Kidney (tissue), 13 donors: ENCODE measurements at regions not wholly inside any gene's neighbourhood (a gene's known extent, or its start where the extent isn't known, plus 50 kb on each side); places are given as distances from the start of the nearest gene placed in this dataset.

ENCODE experiments used
- DNase-seq, 5 donors: peaks; one replicate each; pipeline ENCODE4 v3.0.0-alpha.2; 2013 to 2020
- FAIRE-seq: peaks from 2 replicates; lab custom pipeline; 2012; peaks lifted over from hg19 to GRCh38; lab: Jason Lieb, UNC
- H3K27ac ChIP-seq, 2 donors: one replicate each; pipeline ENCODE4 v1.7.0; 2013; ENCODE audit warnings: low read depth in 2 of 2, low read length in 2 of 2, inconsistent platforms in 1 of 2
- H3K27me3 ChIP-seq: one replicate; pipeline ENCODE4 v1.7.1; 2013; ENCODE audit warnings: low read length, inconsistent platforms; ENCODE audit not compliant: control insufficient read depth, insufficient read depth
- H3K36me3 ChIP-seq, 3 donors: one replicate each; pipeline versions ENCODE4 v1.7.0 to v1.7.1; 2013; ENCODE audit warnings: low read length in 3 of 3, control low read depth in 1 of 3, inconsistent platforms in 1 of 3; ENCODE audit not compliant: insufficient read depth in 3 of 3, control insufficient read depth in 2 of 3
- H3K4me1 ChIP-seq, 3 donors: one replicate each; pipeline versions ENCODE4 v1.7.0 to v1.7.1; 2013; ENCODE audit warnings: low read length in 3 of 3, inconsistent platforms in 1 of 3, low read depth in 1 of 3; ENCODE audit not compliant: control insufficient read depth in 2 of 3, insufficient read depth in 2 of 3
- H3K4me3 ChIP-seq, 3 donors: one replicate each; pipeline versions ENCODE4 v1.7.0 to v1.8.1; 2013; ENCODE audit warnings: low read length in 3 of 3, control low read depth in 1 of 3, inconsistent platforms in 1 of 3
- H3K9ac ChIP-seq, 3 donors: one replicate each; pipeline versions ENCODE4 v1.7.0 to v1.7.1; 2013; ENCODE audit warnings: low read length in 3 of 3, control low read depth in 1 of 3, inconsistent platforms in 1 of 3
- H3K9me3 ChIP-seq, 3 donors: one replicate each; pipeline versions ENCODE4 v1.7.0 to v1.7.1; 2013; ENCODE audit warnings: low read length in 3 of 3, control low read depth in 1 of 3, inconsistent platforms in 1 of 3; ENCODE audit not compliant: control insufficient read depth in 2 of 3, insufficient read depth in 1 of 3
- intact Hi-C: fragments of 100-400 bp; cut with DNase I; formaldehyde crosslinking; loops from one replicate; pipeline ENCODE4 v1.11.1; 2022
- TF ChIP-seq, protein P1 (sequence below): IDR thresholded peaks from 3 replicates; pipeline ENCODE4 v1.5.1; 2012; ENCODE audit warnings: mild to moderate bottlenecking, moderate library complexity, borderline replicate concordance; ENCODE audit not compliant: insufficient read depth; ENCODE audit errors: extremely low read depth
- donor health status: control.
- donor health status: control.
- donor health status: control.
- donor health status: control.
- donor health status: control.
- donor health status: DM: yes; HTN: yes; CAD: no.
- donor health status: Normal renal cell carcinoma (clear cell type).

DNA sequence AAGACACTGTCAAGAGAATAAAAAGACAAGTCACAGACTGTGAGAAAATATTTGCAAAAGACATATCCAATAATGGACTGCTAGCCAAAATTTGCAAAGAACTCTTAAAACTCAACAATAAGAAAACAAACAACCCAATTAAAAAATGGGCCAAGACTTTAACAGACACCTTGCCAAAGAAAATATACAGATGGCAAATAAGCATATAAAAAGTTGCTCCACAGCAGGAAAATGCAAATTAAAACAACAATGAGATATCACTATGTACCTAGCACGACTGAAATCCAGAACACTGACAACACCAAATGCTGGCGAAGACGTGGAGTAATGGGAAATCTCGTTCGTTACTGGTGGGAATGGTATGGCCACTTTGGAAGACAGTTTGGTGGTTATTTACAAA, 228.9 kb downstream of the TTC8 start:
- H3K9ac ChIP-seq, result no peak overlapping the region
- H3K27ac ChIP-seq, result no peak overlapping the region
- H3K4me3 ChIP-seq, result no peak overlapping the region
- H3K4me1 ChIP-seq, result no peaks in the 10 kb centered on the region
- H3K36me3 ChIP-seq, result no peaks in the 10 kb centered on the region
- H3K9me3 ChIP-seq, result no peaks in the 10 kb centered on the region
- no peaks in the 10 kb centered on the region for H3K27me3 ChIP-seq
- no peak for DNase-seq
- TF ChIP-seq, protein P1, sequence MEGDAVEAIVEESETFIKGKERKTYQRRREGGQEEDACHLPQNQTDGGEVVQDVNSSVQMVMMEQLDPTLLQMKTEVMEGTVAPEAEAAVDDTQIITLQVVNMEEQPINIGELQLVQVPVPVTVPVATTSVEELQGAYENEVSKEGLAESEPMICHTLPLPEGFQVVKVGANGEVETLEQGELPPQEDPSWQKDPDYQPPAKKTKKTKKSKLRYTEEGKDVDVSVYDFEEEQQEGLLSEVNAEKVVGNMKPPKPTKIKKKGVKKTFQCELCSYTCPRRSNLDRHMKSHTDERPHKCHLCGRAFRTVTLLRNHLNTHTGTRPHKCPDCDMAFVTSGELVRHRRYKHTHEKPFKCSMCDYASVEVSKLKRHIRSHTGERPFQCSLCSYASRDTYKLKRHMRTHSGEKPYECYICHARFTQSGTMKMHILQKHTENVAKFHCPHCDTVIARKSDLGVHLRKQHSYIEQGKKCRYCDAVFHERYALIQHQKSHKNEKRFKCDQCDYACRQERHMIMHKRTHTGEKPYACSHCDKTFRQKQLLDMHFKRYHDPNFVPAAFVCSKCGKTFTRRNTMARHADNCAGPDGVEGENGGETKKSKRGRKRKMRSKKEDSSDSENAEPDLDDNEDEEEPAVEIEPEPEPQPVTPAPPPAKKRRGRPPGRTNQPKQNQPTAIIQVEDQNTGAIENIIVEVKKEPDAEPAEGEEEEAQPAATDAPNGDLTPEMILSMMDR, result no peak
- intact Hi-C loops, result no loop called here
- no peak for FAIRE-seq

DNA sequence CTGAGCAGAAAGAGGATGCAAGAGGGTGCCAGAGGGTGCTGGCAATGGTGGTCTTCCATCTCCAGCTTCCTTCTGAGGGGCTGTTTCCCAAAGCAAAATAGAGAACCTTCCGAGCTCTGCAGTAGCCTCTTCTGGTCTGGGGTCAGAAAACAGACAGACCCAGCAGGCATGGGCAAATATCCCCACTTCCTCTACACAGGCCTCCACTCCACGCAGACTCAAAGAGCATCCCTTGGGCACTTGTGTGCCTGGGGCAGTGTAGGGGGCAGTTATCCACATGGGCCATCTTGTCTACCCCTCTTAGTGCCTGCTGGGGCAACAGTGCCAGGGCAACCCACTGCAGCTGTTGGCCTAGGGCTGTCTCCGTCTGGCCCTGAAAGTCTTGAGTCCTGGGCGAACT, 231.9 kb downstream of the TTC8 start:
- Histone ChIP-seq H3K9ac (no peak overlapping the region), H3K4me1 (no peaks in the 10 kb centered on the region), H3K36me3 (no peaks in the 10 kb centered on the region), H3K27ac (no peak overlapping the region), H3K27me3 (no peaks in the 10 kb centered on the region), H3K4me3 (no peak overlapping the region), H3K9me3 (no peaks in the 10 kb centered on the region)
- intact Hi-C loops, result no loop called here
- FAIRE-seq, result no peak
- TF ChIP-seq, protein P1, result no peak
- DNase-seq, result no peak

GRCh38 chr14:89058697-89059096, 234.2 kb downstream of the TTC8 start:
- no peak overlapping the region for H3K9ac ChIP-seq
- H3K27me3 ChIP-seq, result no peaks in the 10 kb centered on the region
- H3K36me3 ChIP-seq, result no peaks in the 10 kb centered on the region
- H3K4me1 ChIP-seq, result no peaks in the 10 kb centered on the region
- intact Hi-C loops, result no loop called here
- no peak overlapping the region for H3K4me3 ChIP-seq
- no peak overlapping the region for H3K27ac ChIP-seq
- DNase-seq (no peak), FAIRE-seq (no peak)
- H3K9me3 ChIP-seq, result no peaks in the 10 kb centered on the region
- TF ChIP-seq, protein P1, result no peak

GRCh38 chr14:89060191-89060590, 235.7 kb downstream of the TTC8 start:
- Histone ChIP-seq H3K9ac (no peak overlapping the region), H3K4me3 (no peak overlapping the region), H3K36me3 (no peaks in the 10 kb centered on the region), H3K4me1 (no peaks in the 10 kb centered on the region), H3K9me3 (no peaks in the 10 kb centered on the region), H3K27ac (no peak overlapping the region), H3K27me3 (no peaks in the 10 kb centered on the region)
- intact Hi-C loops, result no loop called here
- DNase-seq (no peak), FAIRE-seq (no peak)
- TF ChIP-seq, protein P1, result no peak
